HepG2 (cell line): ENCODE measurements at regions not wholly inside any gene's neighbourhood (a gene's known extent, or its start where the extent isn't known, plus 50 kb on each side); places are given as distances from the start of the nearest gene placed in this dataset.

Experiments used
- ATAC-seq: fragments of 200-7000 bp; cut with Tn5 transposase; 3 replicates; pipeline ENCODE4 v1.9.1; 2020; ENCODE audit warnings: mild to moderate bottlenecking, moderate library complexity
- BruUV-seq: library from RNA; stranded (reverse); fragments of 400-500 nt; replicated peaks from 2 replicates; lab custom pipeline; 2021; lab: Mats Ljungman, UMichigan
- CTCF ChIA-PET: fragments of 300-600 bp; formaldehyde crosslinking; extraction: SDS; loops from one replicate; lab custom pipeline; 2021; ENCODE audit warnings: low total read pairs, inconsistent platforms, low intra/inter-chr PET ratio; lab: Yijun Ruan, JAX
- POLR2A ChIA-PET: fragments of 350-600 bp; sonication (Branson Sonifier 250); formaldehyde crosslinking; loops from one replicate; lab custom pipeline; 2020; ENCODE audit warnings: antibody characterized with exemption, inconsistent platforms; lab: Yijun Ruan, JAX
- DNase-seq: peaks from one replicate; pipeline ENCODE4 v3.0.0-alpha.2; 2015; ENCODE audit warnings: low spot score
- FAIRE-seq: peaks from 3 replicates; lab custom pipeline; 2011; peaks lifted over from hg19 to GRCh38; lab: Jason Lieb, UNC
- H2AFZ ChIP-seq: one replicate; pipeline ENCODE4 v1.6.1; 2011; ENCODE audit warnings: low read length, inconsistent platforms
- H3K27ac ChIP-seq: fragments of 300-600 bp; 3 replicates; pipeline ENCODE4 v1.8.0; 2011; ENCODE audit warnings: mixed run types, mild to moderate bottlenecking, mixed read lengths, low read length, inconsistent platforms; ENCODE audit not compliant: insufficient read depth; ENCODE audit errors: extremely low read length
- H3K27me3 ChIP-seq, 2 experiments: fragments of 200-600 bp in 1 of 2; 2 replicates in 1 of 2; 3 replicates in 1 of 2; pipeline versions ENCODE4 v1.6.0 to v1.8.0; 2011; ENCODE audit warnings: low read length in 2 of 2, mild to moderate bottlenecking in 2 of 2, moderate library complexity in 2 of 2, inconsistent platforms in 1 of 2; ENCODE audit not compliant: insufficient read depth in 2 of 2, control insufficient read depth in 1 of 2
- H3K36me3 ChIP-seq, 2 experiments: fragments of 200-600 bp in 1 of 2; replicated peaks in 1 of 2; 2 replicates in 1 of 2; 3 replicates in 1 of 2; pipeline versions ENCODE4 v1.5.1 to v1.8.0; 2011; ENCODE audit warnings: low read length in 2 of 2, inconsistent platforms in 1 of 2; ENCODE audit not compliant: insufficient read depth in 2 of 2, control insufficient read depth in 1 of 2
- H3K4me1 ChIP-seq: 2 replicates; pipeline ENCODE4 v1.5.1; 2012; ENCODE audit warnings: low read length, inconsistent platforms; ENCODE audit not compliant: insufficient read depth
- H3K4me2 ChIP-seq: 2 replicates; pipeline ENCODE4 v1.6.0; 2011; ENCODE audit warnings: low read depth, low read length, inconsistent platforms
- H3K4me3 ChIP-seq, 3 experiments: fragments of 200-600 bp in 1 of 3; sonication (generic), shearing (Covaris generic) in 1 of 3; replicated peaks in 1 of 3; 2 replicates each; pipeline ENCODE4 v1.5.1; 2011 to 2016; ENCODE audit warnings: low read length in 3 of 3, inconsistent platforms in 2 of 3, low read depth in 2 of 3, mild to moderate bottlenecking in 2 of 3, control low read depth in 1 of 3, mixed read lengths in 1 of 3; ENCODE audit not compliant: insufficient read depth in 1 of 3
- H3K79me2 ChIP-seq: one replicate; pipeline ENCODE4 v1.6.1; 2011; ENCODE audit warnings: low read length, inconsistent platforms; ENCODE audit not compliant: insufficient read depth
- H3K9ac ChIP-seq: 2 replicates; pipeline ENCODE4 v1.6.0; 2011; ENCODE audit warnings: mild to moderate bottlenecking, low read depth, low read length, inconsistent platforms; ENCODE audit not compliant: insufficient read depth
- H3K9me3 ChIP-seq: 2 replicates; pipeline ENCODE4 v1.5.1; 2012; ENCODE audit warnings: mild to moderate bottlenecking, low read length
- H4K20me1 ChIP-seq: 2 replicates; pipeline ENCODE4 v1.6.0; 2011; ENCODE audit warnings: inconsistent platforms, mild to moderate bottlenecking, low read length, moderate library complexity; ENCODE audit not compliant: insufficient read depth
- DNMT3B ChIP-seq: conservative IDR thresholded peaks from 2 replicates; pipeline ENCODE4 v1.6.1; 2016; ENCODE audit warnings: missing biosample characterization, control low read depth
- E2F2 ChIP-seq: sonication (generic); formaldehyde crosslinking; IDR thresholded peaks from 2 replicates; pipeline ENCODE4 v1.4.0; 2020; ENCODE audit warnings: missing genetic modification reagents, borderline replicate concordance
- KLF6 ChIP-seq: IDR thresholded peaks from 2 replicates; pipeline ENCODE4 v1.8.0; 2016; ENCODE audit warnings: missing biosample characterization, missing genetic modification reagents
- MEIS1 ChIP-seq: sonication (generic); formaldehyde crosslinking; IDR thresholded peaks from 2 replicates; pipeline ENCODE4 v1.9.0; 2021; ENCODE audit warnings: mild to moderate bottlenecking, missing genetic modification reagents, moderate library complexity, borderline replicate concordance
- MIER2 ChIP-seq: IDR thresholded peaks from 2 replicates; pipeline ENCODE4 v1.6.1; 2016; ENCODE audit warnings: missing biosample characterization, missing genetic modification reagents
- NFKB2 ChIP-seq: sonication (generic); formaldehyde crosslinking; IDR thresholded peaks from 2 replicates; pipeline ENCODE4 v1.4.0; 2020; ENCODE audit warnings: missing genetic modification reagents, borderline replicate concordance
- NR2F6 ChIP-seq, 2 experiments: IDR thresholded peaks; 2 replicates each; pipeline ENCODE4 v1.6.1; 2016; ENCODE audit warnings: antibody characterized with exemption in 1 of 2, mild to moderate bottlenecking in 1 of 2
- PHF8 ChIP-seq: sonication (generic); formaldehyde crosslinking; IDR thresholded peaks from 2 replicates; pipeline ENCODE4 v1.5.0; 2020; ENCODE audit warnings: missing genetic modification reagents
- RARA ChIP-seq: IDR thresholded peaks from 2 replicates; pipeline ENCODE4 v1.6.1; 2016; ENCODE audit warnings: missing genetic modification reagents, missing compliant biosample characterization
- RNF2 ChIP-seq: fragments of 450-650 bp; conservative IDR thresholded peaks from 2 replicates; pipeline ENCODE4 v1.6.1; 2016; ENCODE audit warnings: low read depth
- SCMH1 ChIP-seq: sonication (generic); formaldehyde crosslinking; IDR thresholded peaks from 2 replicates; pipeline ENCODE4 v1.9.0; 2021; ENCODE audit warnings: missing genetic modification reagents, mild to moderate bottlenecking, borderline replicate concordance
- SP140L ChIP-seq: sonication (generic); formaldehyde crosslinking; IDR thresholded peaks from 2 replicates; pipeline ENCODE4 v1.4.0; 2020; ENCODE audit warnings: missing genetic modification reagents, borderline replicate concordance
- WIZ ChIP-seq: sonication (generic); formaldehyde crosslinking; IDR thresholded peaks from 2 replicates; pipeline ENCODE4 v1.5.1; 2020; ENCODE audit warnings: mild to moderate bottlenecking, missing genetic modification reagents
- ZBED4 ChIP-seq: sonication (generic); formaldehyde crosslinking; IDR thresholded peaks from 2 replicates; pipeline ENCODE4 v1.4.0; 2020; ENCODE audit warnings: missing genetic modification reagents, borderline replicate concordance
- ZNF558 ChIP-seq: sonication (generic); formaldehyde crosslinking; IDR thresholded peaks from 2 replicates; pipeline ENCODE4 v1.9.0; 2022; ENCODE audit warnings: mild to moderate bottlenecking, missing genetic modification reagents, borderline replicate concordance
- ZNF577 ChIP-seq: sonication (generic); formaldehyde crosslinking; IDR thresholded peaks from 2 replicates; pipeline ENCODE4 v1.4.0; 2020; ENCODE audit warnings: mild to moderate bottlenecking, low read depth, missing genetic modification reagents, borderline replicate concordance
- ZSCAN22 ChIP-seq: sonication (generic); formaldehyde crosslinking; IDR thresholded peaks from 2 replicates; pipeline ENCODE4 v1.4.0; 2020; ENCODE audit warnings: mild to moderate bottlenecking, missing genetic modification reagents
- WGBS: methylation state at CpG from one replicate; pipeline ENCODE4 v1.1.6; 2017; ENCODE audit warnings: low lambda C conversion rate; 5-methylcytosine and 5-hydroxymethylcytosine counted together
- in situ Hi-C: cut with HindIII; loops from 2 replicates; pipeline ENCODE4 v1.10.0; 2017; ENCODE audit warnings: low pct_unique_long_range_greater_than_20kb; ENCODE audit not compliant: extremely low pct_ligation_motif_present
- intact Hi-C: fragments of 100-400 bp; cut with micrococcal nuclease; formaldehyde crosslinking; loops from one replicate; pipeline ENCODE4 v1.10.0; 2022; ENCODE audit not compliant: unreplicated experiment
- TF ChIP-seq, protein P1 (sequence below): IDR thresholded peaks from 2 replicates; pipeline ENCODE4 v1.6.1; 2016; ENCODE audit warnings: low read depth
- TF ChIP-seq, protein P2 (sequence below): IDR thresholded peaks from 2 replicates; pipeline ENCODE4 v1.6.1; 2018; ENCODE audit warnings: missing genetic modification reagents, mild to moderate bottlenecking, missing compliant biosample characterization

DNA sequence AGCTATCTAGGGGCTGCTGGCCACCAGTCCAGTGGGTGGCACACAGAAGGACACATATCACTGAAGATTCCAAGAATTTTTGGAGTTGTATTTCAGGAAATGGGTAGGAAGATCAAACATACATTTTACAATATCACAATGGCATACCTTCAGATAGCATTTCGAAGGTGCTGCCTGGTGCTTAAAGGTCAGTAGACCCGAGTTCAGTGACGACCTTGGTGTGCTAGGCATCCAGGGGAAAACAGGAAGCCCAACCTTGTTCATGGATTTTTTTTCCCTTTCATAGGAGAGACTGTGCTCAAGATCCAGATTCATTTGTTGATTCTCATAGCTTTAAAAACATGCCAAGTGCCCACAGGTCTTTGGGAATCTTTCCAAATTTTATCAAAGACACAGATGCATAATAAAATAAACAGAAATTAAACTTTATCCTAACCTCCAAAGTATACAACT, 51.0 kb upstream of the RCBTB2 start:
- BruUV-seq = no TSS peak
- POLR2A ChIA-PET = no interaction called here
- TF ChIP-seq SCMH1 (CRISPR knock-in tag) = no peak
- peak; percentile 72 for TF ChIP-seq RARA (CRISPR knock-in tag)
- TF ChIP-seq MIER2 (CRISPR knock-in tag) = no peak
- TF ChIP-seq WIZ (CRISPR knock-in tag) = no peak
- no peak for TF ChIP-seq ZSCAN22 (CRISPR knock-in tag)
- TF ChIP-seq PHF8 (CRISPR knock-in tag) = no peak
- TF ChIP-seq ZBED4 (CRISPR knock-in tag) = no peak
- TF ChIP-seq NFKB2 (CRISPR knock-in tag) = no peak
- no peak for TF ChIP-seq KLF6 (CRISPR knock-in tag)
- peak; percentile 52 for TF ChIP-seq NR2F6 (IDR thresholded peaks at IDR 0.05)
- TF ChIP-seq NR2F6 (CRISPR knock-in tag; IDR thresholded peaks at IDR 0.05) = peak; percentile 83
- TF ChIP-seq ZNF558 (CRISPR knock-in tag) = no peak
- TF ChIP-seq E2F2 = no peak
- TF ChIP-seq, protein P1, sequence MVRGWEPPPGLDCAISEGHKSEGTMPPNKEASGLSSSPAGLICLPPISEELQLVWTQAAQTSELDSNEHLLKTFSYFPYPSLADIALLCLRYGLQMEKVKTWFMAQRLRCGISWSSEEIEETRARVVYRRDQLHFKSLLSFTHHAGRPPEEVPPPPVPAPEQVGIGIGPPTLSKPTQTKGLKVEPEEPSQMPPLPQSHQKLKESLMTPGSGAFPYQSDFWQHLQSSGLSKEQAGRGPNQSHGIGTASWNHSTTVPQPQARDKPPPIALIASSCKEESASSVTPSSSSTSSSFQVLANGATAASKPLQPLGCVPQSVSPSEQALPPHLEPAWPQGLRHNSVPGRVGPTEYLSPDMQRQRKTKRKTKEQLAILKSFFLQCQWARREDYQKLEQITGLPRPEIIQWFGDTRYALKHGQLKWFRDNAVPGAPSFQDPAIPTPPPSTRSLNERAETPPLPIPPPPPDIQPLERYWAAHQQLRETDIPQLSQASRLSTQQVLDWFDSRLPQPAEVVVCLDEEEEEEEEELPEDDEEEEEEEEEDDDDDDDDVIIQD (CRISPR knock-in tag) = peak; percentile 76; the same call in 1 of the 2 replicates
- no peak for TF ChIP-seq RNF2
- TF ChIP-seq MEIS1 (CRISPR knock-in tag) = no peak
- TF ChIP-seq, protein P2, sequence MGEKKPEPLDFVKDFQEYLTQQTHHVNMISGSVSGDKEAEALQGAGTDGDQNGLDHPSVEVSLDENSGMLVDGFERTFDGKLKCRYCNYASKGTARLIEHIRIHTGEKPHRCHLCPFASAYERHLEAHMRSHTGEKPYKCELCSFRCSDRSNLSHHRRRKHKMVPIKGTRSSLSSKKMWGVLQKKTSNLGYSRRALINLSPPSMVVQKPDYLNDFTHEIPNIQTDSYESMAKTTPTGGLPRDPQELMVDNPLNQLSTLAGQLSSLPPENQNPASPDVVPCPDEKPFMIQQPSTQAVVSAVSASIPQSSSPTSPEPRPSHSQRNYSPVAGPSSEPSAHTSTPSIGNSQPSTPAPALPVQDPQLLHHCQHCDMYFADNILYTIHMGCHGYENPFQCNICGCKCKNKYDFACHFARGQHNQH (CRISPR knock-in tag) = no peak
- no peak for TF ChIP-seq DNMT3B (CRISPR knock-in tag)
- TF ChIP-seq ZNF577 (CRISPR knock-in tag) = no peak
- TF ChIP-seq SP140L (CRISPR knock-in tag) = no peak

More for the DNA sequence above, 51.0 kb upstream of the RCBTB2 start:
- Histone ChIP-seq H3K9ac (no peak overlapping the region), H3K9me3 (peaks cover 10% of the 10 kb centered on the region), H3K4me1 (peaks cover 89% of the 10 kb centered on the region), H3K27ac (peak overlapping the region; percentile 44), H3K4me3 (no peak overlapping the region), H3K27me3 (no peaks in the 10 kb centered on the region), H3K4me2 (peak overlapping the region; percentile 5; the same call in 1 of the 2 replicates), H2AFZ (no peak overlapping the region), H4K20me1 (no peaks in the 10 kb centered on the region), H3K36me3 (no peaks in the 10 kb centered on the region), H3K79me2 (no peaks in the 10 kb centered on the region)
- in situ Hi-C loops = loop anchor here (5.0 to 25.0 kb wide), 2 partner anchors 252 to 472 kb away; no protein-coding TSS in a partner anchor
- 0% methylated on average over 3 of the region's 3 CpGs for WGBS
- peak; percentile 23 for FAIRE-seq
- peak; percentile 90 for DNase-seq
- intact Hi-C loops = no loop called here
- peak; percentile 89 for ATAC-seq
- CTCF ChIA-PET = no interaction called here
